H9 (cell line): ENCODE measurements at regions not wholly inside any gene's neighbourhood (a gene's known extent, or its start where the extent isn't known, plus 50 kb on each side); places are given as distances from the start of the nearest gene placed in this dataset.
"Not testable (repeated sequence)": the region's sequence is repeated elsewhere in the genome, so short reads cannot be mapped to it uniquely, and the experiment has no call there.

Experiments
- DNase-seq: peaks from one replicate; pipeline ENCODE4 v3.0.0-alpha.2; 2017
- H2AFZ ChIP-seq: one replicate; pipeline ENCODE4 v1.6.1; 2013; ENCODE audit warnings: mild to moderate bottlenecking, low read length, control low read depth, moderate library complexity
- H2AK5ac ChIP-seq: 2 replicates; pipeline ENCODE4 v1.6.1; 2013; ENCODE audit warnings: low read length, control low read depth, mixed read lengths; ENCODE audit not compliant: insufficient read length
- H2BK120ac ChIP-seq: one replicate; pipeline ENCODE4 v1.6.1; 2013; ENCODE audit warnings: low read depth, mild to moderate bottlenecking, low read length, control low read depth, inconsistent platforms; ENCODE audit not compliant: poor library complexity, severe bottlenecking
- H2BK12ac ChIP-seq: 2 replicates; pipeline ENCODE4 v1.6.1; 2013; ENCODE audit warnings: low read length, control low read depth, mixed read lengths, low read depth; ENCODE audit not compliant: insufficient read length
- H2BK15ac ChIP-seq: 2 replicates; pipeline ENCODE4 v1.6.1; 2013; ENCODE audit warnings: low read depth, low read length, control low read depth
- H2BK20ac ChIP-seq: one replicate; pipeline ENCODE4 v1.6.1; 2013; ENCODE audit warnings: low read depth, mild to moderate bottlenecking, low read length, control low read depth, inconsistent platforms; ENCODE audit not compliant: poor library complexity, severe bottlenecking
- H2BK5ac ChIP-seq: 2 replicates; pipeline ENCODE4 v1.6.1; 2013; ENCODE audit warnings: low read length, control low read depth, mixed read lengths; ENCODE audit not compliant: insufficient read length
- H3K14ac ChIP-seq: 2 replicates; pipeline ENCODE4 v1.6.1; 2013; ENCODE audit warnings: low read length, control low read depth; ENCODE audit not compliant: insufficient read depth
- H3K18ac ChIP-seq: 2 replicates; pipeline ENCODE4 v1.6.1; 2013; ENCODE audit warnings: low read depth, mild to moderate bottlenecking, mixed read lengths, low read length, control low read depth; ENCODE audit not compliant: insufficient read length
- H3K23ac ChIP-seq: 2 replicates; pipeline ENCODE4 v1.6.1; 2013; ENCODE audit warnings: low read length, control low read depth, mixed read lengths, low read depth; ENCODE audit not compliant: insufficient read length
- H3K23me2 ChIP-seq: 2 replicates; pipeline ENCODE4 v1.6.1; 2013; ENCODE audit warnings: low read depth, mild to moderate bottlenecking, mixed read lengths, low read length, control low read depth; ENCODE audit not compliant: insufficient read length, poor library complexity, severe bottlenecking
- H3K27ac ChIP-seq: 2 replicates; pipeline ENCODE4 v1.5.1; 2013; ENCODE audit warnings: low read length, control low read depth, mixed read lengths, low read depth; ENCODE audit not compliant: insufficient read length
- H3K27me3 ChIP-seq: 2 replicates; pipeline ENCODE4 v1.6.1; 2013; ENCODE audit warnings: low read length, control low read depth, inconsistent platforms; ENCODE audit not compliant: insufficient read depth
- H3K4ac ChIP-seq: 2 replicates; pipeline ENCODE4 v1.6.1; 2013; ENCODE audit warnings: low read depth, mild to moderate bottlenecking, control low read depth, inconsistent platforms, low read length, moderate library complexity
- H3K4me1 ChIP-seq: 2 replicates; pipeline ENCODE4 v1.6.1; 2013; ENCODE audit warnings: low read length, control low read depth, inconsistent platforms; ENCODE audit not compliant: insufficient read depth
- H3K4me2 ChIP-seq: 2 replicates; pipeline ENCODE4 v1.6.1; 2013; ENCODE audit warnings: low read length, control low read depth, mixed read lengths; ENCODE audit not compliant: insufficient read length, insufficient read depth
- H3K56ac ChIP-seq: 2 replicates; pipeline ENCODE4 v1.6.1; 2013; ENCODE audit warnings: low read depth, mild to moderate bottlenecking, mixed read lengths, low read length, control low read depth; ENCODE audit not compliant: insufficient read length
- H3K79me1 ChIP-seq: 2 replicates; pipeline ENCODE4 v1.6.1; 2013; ENCODE audit warnings: low read depth, mild to moderate bottlenecking, moderate library complexity, low read length, control low read depth, inconsistent platforms; ENCODE audit not compliant: insufficient read depth, poor library complexity, severe bottlenecking
- H3K79me2 ChIP-seq: 2 replicates; pipeline ENCODE4 v1.6.1; 2013; ENCODE audit warnings: low read length, control low read depth, inconsistent platforms; ENCODE audit not compliant: insufficient read depth
- H3K9ac ChIP-seq: 2 replicates; pipeline ENCODE4 v1.6.1; 2013; ENCODE audit warnings: low read length, control low read depth, mixed read lengths; ENCODE audit not compliant: insufficient read length; ENCODE audit errors: extremely low read depth
- H3K9me3 ChIP-seq: one replicate; pipeline ENCODE4 v1.6.1; 2013; ENCODE audit warnings: low read depth, low read length, inconsistent platforms; ENCODE audit not compliant: control insufficient read depth
- H3T11ph ChIP-seq: one replicate; pipeline ENCODE4 v1.6.1; 2013; ENCODE audit warnings: mild to moderate bottlenecking, low read length, control low read depth, inconsistent platforms
- H4K20me1 ChIP-seq: one replicate; pipeline ENCODE4 v1.6.1; 2013; ENCODE audit not compliant: control insufficient read depth, insufficient read length, insufficient read depth
- H4K5ac ChIP-seq: 2 replicates; pipeline ENCODE4 v1.6.1; 2013; ENCODE audit warnings: low read depth, mild to moderate bottlenecking, mixed read lengths, low read length, control low read depth; ENCODE audit not compliant: insufficient read length
- H4K8ac ChIP-seq: replicated peaks from 2 replicates; pipeline ENCODE4 v1.6.1; 2013; ENCODE audit warnings: low read length, control low read depth, mixed read lengths, low read depth; ENCODE audit not compliant: insufficient read length
- H4K91ac ChIP-seq: 2 replicates; pipeline ENCODE4 v1.6.1; 2013; ENCODE audit warnings: low read depth, mild to moderate bottlenecking, moderate library complexity, mixed read lengths, low read length, control low read depth; ENCODE audit not compliant: insufficient read length
- H3K27ac Mint-ChIP-seq, 3 experiments: 2 replicates in 2 of 3; 3 replicates in 1 of 3; pipeline ENCODE4 v1.8.0; 2020 to 2021; ENCODE audit warnings: mixed read lengths in 3 of 3, mild to moderate bottlenecking in 1 of 3, moderate library complexity in 1 of 3
- H3K27me3 Mint-ChIP-seq: 2 replicates; pipeline ENCODE4 v1.8.0; 2021; ENCODE audit warnings: low read depth, mild to moderate bottlenecking, moderate library complexity, mixed read lengths
- H3K36me3 Mint-ChIP-seq, 3 experiments: 2 replicates in 2 of 3; 3 replicates in 1 of 3; pipeline ENCODE4 v1.8.0; 2020 to 2021; ENCODE audit warnings: low read depth in 3 of 3, mixed read lengths in 3 of 3; ENCODE audit not compliant: insufficient read depth in 1 of 3
- H3K4me1 Mint-ChIP-seq, 2 experiments: 2 replicates each; pipeline ENCODE4 v1.8.0; 2020; ENCODE audit warnings: mixed read lengths in 2 of 2
- H3K4me3 Mint-ChIP-seq, 2 experiments: 2 replicates in 1 of 2; 3 replicates in 1 of 2; pipeline ENCODE4 v1.8.0; 2020 to 2021; ENCODE audit warnings: mild to moderate bottlenecking in 2 of 2, mixed read lengths in 2 of 2, moderate library complexity in 1 of 2
- H3K9me3 Mint-ChIP-seq, 2 experiments: 2 replicates in 1 of 2; 3 replicates in 1 of 2; pipeline ENCODE4 v1.8.0; 2020; ENCODE audit warnings: mild to moderate bottlenecking in 2 of 2, mixed read lengths in 2 of 2, moderate library complexity in 1 of 2
- WGBS: extraction: QIAGEN DNeasy Blood & Tissue Kit; methylation state at CpG from one replicate; pipeline ENCODE4 v1.1.7; 2013; ENCODE audit warnings: missing lambda C conversion rate, low lambda C conversion rate, mixed read lengths; ENCODE audit not compliant: insufficient read length; ENCODE audit errors: extremely low coverage; 5-methylcytosine and 5-hydroxymethylcytosine counted together
- TF ChIP-seq, protein P1 (sequence below): fragments of 200-600 bp; sonication (generic); conservative IDR thresholded peaks from 3 replicates; pipeline ENCODE4 v1.8.0; 2021; ENCODE audit warnings: antibody characterized with exemption, mild to moderate bottlenecking

GRCh38 chr7:13727751-13728150, 261.7 kb downstream of the ETV1 start:
- peak overlapping the region in 1 of 3 experiments; percentile 16; a peak in 1 of 7 replicates for H3K27ac Mint-ChIP-seq

DNA sequence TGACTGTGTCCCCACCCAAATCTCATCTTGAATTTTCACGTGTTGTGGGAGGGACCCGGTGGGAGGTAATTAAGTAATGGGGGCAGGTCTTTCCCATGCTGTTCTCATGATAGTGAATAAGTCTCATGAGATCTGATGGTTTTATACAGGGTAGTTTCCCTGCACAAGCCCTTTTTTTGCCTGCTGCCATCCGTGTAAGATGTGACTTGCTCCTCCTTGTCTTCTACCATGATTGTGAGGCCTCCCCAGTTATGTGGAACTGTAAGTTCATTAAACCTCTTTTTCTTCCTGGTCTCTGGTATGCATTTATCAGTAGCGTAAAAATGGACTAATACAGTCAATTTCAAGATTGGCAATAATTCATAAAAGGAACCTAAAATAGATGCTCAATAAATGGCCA, 261.0 kb downstream of the ETV1 start:
- not testable (repeated sequence) for H3K79me1 ChIP-seq, H3K23me2 ChIP-seq, H4K91ac ChIP-seq, H2BK15ac ChIP-seq, H3K23ac ChIP-seq, H3K9me3 ChIP-seq, H3K27me3 ChIP-seq, H3K4me1 ChIP-seq, H2BK120ac ChIP-seq, DNase-seq, H2BK12ac ChIP-seq, H3K27ac Mint-ChIP-seq, H3K9ac ChIP-seq, H3K4me2 ChIP-seq, H4K8ac ChIP-seq, H3K18ac ChIP-seq, H3K4me1 Mint-ChIP-seq, H2BK20ac ChIP-seq, H3K27me3 Mint-ChIP-seq, H4K20me1 ChIP-seq, H3T11ph ChIP-seq, H3K79me2 ChIP-seq, H4K5ac ChIP-seq, H3K4me3 Mint-ChIP-seq, H2AK5ac ChIP-seq, H2BK5ac ChIP-seq, H3K4ac ChIP-seq, H3K14ac ChIP-seq, H3K56ac ChIP-seq, H3K27ac ChIP-seq, H2AFZ ChIP-seq
- Mint-ChIP-seq H3K36me3 (peaks cover 4 to 10% (median 8%) of the 10 kb centered on the region in 3 experiments; a peak in 6 of 7 replicates), H3K9me3 (peaks cover 4 to 12% of the 10 kb centered on the region in 2 experiments; a peak in 4 of 5 replicates)
- WGBS = no CpG with 5 or more reads among the region's 4 CpGs

More at GRCh38 chr7:13727751-13728150, 261.7 kb downstream of the ETV1 start:
- Histone ChIP-seq H2BK5ac (no peak overlapping the region), H3K56ac (no peak overlapping the region), H3T11ph (no peak overlapping the region), H4K5ac (no peak overlapping the region), H2BK12ac (no peak overlapping the region), H3K27me3 (no peaks in the 10 kb centered on the region), H3K79me2 (no peaks in the 10 kb centered on the region; the same call in 1 of the 2 replicates), H3K79me1 (no peaks in the 10 kb centered on the region), H3K18ac (no peak overlapping the region), H2AK5ac (no peak overlapping the region), H3K23me2 (no peaks in the 10 kb centered on the region), H3K14ac (no peak overlapping the region), H3K23ac (no peak overlapping the region), H4K20me1 (no peaks in the 10 kb centered on the region), H3K4ac (no peak overlapping the region), H2BK15ac (no peak overlapping the region), H4K91ac (no peak overlapping the region), H3K9me3 (no peaks in the 10 kb centered on the region), H2BK20ac (no peak overlapping the region), H2BK120ac (no peak overlapping the region), H4K8ac (no peak overlapping the region), H3K4me1 (no peaks in the 10 kb centered on the region), H3K4me2 (no peak overlapping the region), H3K27ac (no peak overlapping the region), H3K9ac (no peak overlapping the region), H2AFZ (no peak overlapping the region)
- Mint-ChIP-seq H3K9me3 (peaks cover 4 to 12% of the 10 kb centered on the region in 2 experiments; a peak in 4 of 5 replicates), H3K36me3 (peaks cover 4 to 10% (median 8%) of the 10 kb centered on the region in 3 experiments; a peak in 6 of 7 replicates), H3K4me3 (no peak overlapping the region), H3K27me3 (no peaks in the 10 kb centered on the region), H3K4me1 (peaks cover 0 to 6% of the 10 kb centered on the region in 2 experiments; a peak in 2 of 4 replicates)
- no CpG with 5 or more reads among the region's 2 CpGs for WGBS
- TF ChIP-seq, protein P1, sequence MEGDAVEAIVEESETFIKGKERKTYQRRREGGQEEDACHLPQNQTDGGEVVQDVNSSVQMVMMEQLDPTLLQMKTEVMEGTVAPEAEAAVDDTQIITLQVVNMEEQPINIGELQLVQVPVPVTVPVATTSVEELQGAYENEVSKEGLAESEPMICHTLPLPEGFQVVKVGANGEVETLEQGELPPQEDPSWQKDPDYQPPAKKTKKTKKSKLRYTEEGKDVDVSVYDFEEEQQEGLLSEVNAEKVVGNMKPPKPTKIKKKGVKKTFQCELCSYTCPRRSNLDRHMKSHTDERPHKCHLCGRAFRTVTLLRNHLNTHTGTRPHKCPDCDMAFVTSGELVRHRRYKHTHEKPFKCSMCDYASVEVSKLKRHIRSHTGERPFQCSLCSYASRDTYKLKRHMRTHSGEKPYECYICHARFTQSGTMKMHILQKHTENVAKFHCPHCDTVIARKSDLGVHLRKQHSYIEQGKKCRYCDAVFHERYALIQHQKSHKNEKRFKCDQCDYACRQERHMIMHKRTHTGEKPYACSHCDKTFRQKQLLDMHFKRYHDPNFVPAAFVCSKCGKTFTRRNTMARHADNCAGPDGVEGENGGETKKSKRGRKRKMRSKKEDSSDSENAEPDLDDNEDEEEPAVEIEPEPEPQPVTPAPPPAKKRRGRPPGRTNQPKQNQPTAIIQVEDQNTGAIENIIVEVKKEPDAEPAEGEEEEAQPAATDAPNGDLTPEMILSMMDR = no peak
- no peak for DNase-seq
